ENCODE measurements at regions not wholly inside any gene's neighbourhood (a gene's known extent, or its start where the extent isn't known, plus 50 kb on each side); places are given as distances from the start of the nearest gene placed in this dataset.

DNA sequence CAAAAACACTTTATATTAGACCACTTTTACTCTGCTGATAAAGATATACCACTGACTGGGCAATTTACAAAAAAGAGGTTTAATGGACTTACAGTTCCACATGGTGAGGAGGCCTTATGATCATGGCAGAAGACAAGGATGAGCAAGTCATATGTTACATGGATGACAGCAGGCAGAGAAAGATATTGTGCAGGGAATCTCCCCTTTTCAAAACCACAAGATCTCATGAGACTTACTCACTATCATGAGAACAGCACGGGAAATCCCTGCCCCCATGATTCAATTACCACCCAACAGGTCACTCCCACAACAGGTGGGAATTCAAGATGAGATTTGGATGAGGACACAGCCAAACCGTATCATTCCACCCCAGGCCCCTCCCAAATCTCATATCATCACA, 1383.8 kb upstream of the MAP3K7 start:
- TF ChIP-seq, protein P1, sequence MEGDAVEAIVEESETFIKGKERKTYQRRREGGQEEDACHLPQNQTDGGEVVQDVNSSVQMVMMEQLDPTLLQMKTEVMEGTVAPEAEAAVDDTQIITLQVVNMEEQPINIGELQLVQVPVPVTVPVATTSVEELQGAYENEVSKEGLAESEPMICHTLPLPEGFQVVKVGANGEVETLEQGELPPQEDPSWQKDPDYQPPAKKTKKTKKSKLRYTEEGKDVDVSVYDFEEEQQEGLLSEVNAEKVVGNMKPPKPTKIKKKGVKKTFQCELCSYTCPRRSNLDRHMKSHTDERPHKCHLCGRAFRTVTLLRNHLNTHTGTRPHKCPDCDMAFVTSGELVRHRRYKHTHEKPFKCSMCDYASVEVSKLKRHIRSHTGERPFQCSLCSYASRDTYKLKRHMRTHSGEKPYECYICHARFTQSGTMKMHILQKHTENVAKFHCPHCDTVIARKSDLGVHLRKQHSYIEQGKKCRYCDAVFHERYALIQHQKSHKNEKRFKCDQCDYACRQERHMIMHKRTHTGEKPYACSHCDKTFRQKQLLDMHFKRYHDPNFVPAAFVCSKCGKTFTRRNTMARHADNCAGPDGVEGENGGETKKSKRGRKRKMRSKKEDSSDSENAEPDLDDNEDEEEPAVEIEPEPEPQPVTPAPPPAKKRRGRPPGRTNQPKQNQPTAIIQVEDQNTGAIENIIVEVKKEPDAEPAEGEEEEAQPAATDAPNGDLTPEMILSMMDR (IDR thresholded peaks at IDR 0.05; ENCODE audit: low read depth, low read length) = no peak
- no peak for TF ChIP-seq EZH2phosphoT487 (IDR thresholded peaks at IDR 0.05; ENCODE audit: low read depth)

Measured in OCI-LY3 (cell line).